ENCODE measurements at regions not wholly inside any gene's neighbourhood (a gene's known extent, or its start where the extent isn't known, plus 50 kb on each side); places are given as distances from the start of the nearest gene placed in this dataset.
"Not testable (repeated sequence)": the region's sequence is repeated elsewhere in the genome, so short reads cannot be mapped to it uniquely, and the experiment has no call there.

- no peak for DNase-seq (ENCODE audit: low read depth)
Measured at GRCh38 chr1:195200772-195201171, 1407.5 kb downstream of the KCNT2 start.

- no peak for DNase-seq (ENCODE audit: low read depth)
Measured at GRCh38 chr1:195197116-195197515, 1411.1 kb downstream of the KCNT2 start.

- peak; percentile 5 for DNase-seq (ENCODE audit: low read depth)
Measured at GRCh38 chr1:195195423-195196057, 1412.7 kb downstream of the KCNT2 start.

GRCh38 chr1:195193134-195193533 is 1415.1 kb downstream of the KCNT2 start:
- DNase-seq (ENCODE audit: low read depth): no peak

GRCh38 chr1:195188821-195189220 is 1419.4 kb downstream of the KCNT2 start:
- peak; percentile 37 for DNase-seq (ENCODE audit: low read depth)

GRCh38 chr1:195186544-195186943 is 1421.7 kb downstream of the KCNT2 start:
- no peak for DNase-seq (ENCODE audit: low read depth)

GRCh38 chr1:195185736-195186135 is 1422.5 kb downstream of the KCNT2 start:
- no peak for DNase-seq (ENCODE audit: low read depth)

- DNase-seq (ENCODE audit: low read depth): no peak
Measured at GRCh38 chr1:195185321-195185720, 1422.9 kb downstream of the KCNT2 start.

GRCh38 chr1:195173753-195174152 is 1434.5 kb downstream of the KCNT2 start:
- DNase-seq (ENCODE audit: low read depth): no peak

GRCh38 chr1:195159795-195160194 is 1448.4 kb downstream of the KCNT2 start:
- not testable (repeated sequence) for DNase-seq (ENCODE audit: low read depth)

GRCh38 chr1:195158091-195158490 is 1450.1 kb downstream of the KCNT2 start:
- no peak for DNase-seq (ENCODE audit: low read depth)

GRCh38 chr1:195153107-195153506 is 1455.1 kb downstream of the KCNT2 start:
- no peak for DNase-seq (ENCODE audit: low read depth)

- DNase-seq (ENCODE audit: low read depth): no peak
Measured at GRCh38 chr1:195150768-195151167, 1457.5 kb downstream of the KCNT2 start.

GRCh38 chr1:195141294-195141693 is 1466.9 kb downstream of the KCNT2 start:
- DNase-seq (ENCODE audit: low read depth): no peak

- DNase-seq (ENCODE audit: low read depth): no peak
Measured at GRCh38 chr1:195130598-195130997, 1477.6 kb downstream of the KCNT2 start.

GRCh38 chr1:195122497-195122896 is 1485.7 kb downstream of the KCNT2 start:
- DNase-seq (ENCODE audit: low read depth): no peak

GRCh38 chr1:195113471-195113870 is 1494.8 kb downstream of the KCNT2 start:
- DNase-seq (ENCODE audit: low read depth): peak; percentile 12

GRCh38 chr1:195105773-195106172 is 1502.5 kb downstream of the KCNT2 start:
- DNase-seq (ENCODE audit: low read depth): no peak

GRCh38 chr1:195105281-195105680 is 1503.0 kb downstream of the KCNT2 start:
- no peak for DNase-seq (ENCODE audit: low read depth)

GRCh38 chr1:195097316-195097715 is 1510.9 kb downstream of the KCNT2 start:
- no peak for DNase-seq (ENCODE audit: low read depth)

- no peak for DNase-seq (ENCODE audit: low read depth)
Measured at GRCh38 chr1:195096051-195096521, 1512.2 kb downstream of the KCNT2 start.

- DNase-seq (ENCODE audit: low read depth): no peak
Measured at GRCh38 chr1:195085196-195085595, 1523.0 kb downstream of the KCNT2 start.

GRCh38 chr1:195082183-195082582 is 1526.1 kb downstream of the KCNT2 start:
- peak; percentile 41 for DNase-seq (ENCODE audit: low read depth)

GRCh38 chr1:195076682-195077081 is 1531.6 kb downstream of the KCNT2 start:
- no peak for DNase-seq (ENCODE audit: low read depth)
